IPS-NIHi7 (cell line): ENCODE measurements at regions not wholly inside any gene's neighbourhood (a gene's known extent, or its start where the extent isn't known, plus 50 kb on each side); places are given as distances from the start of the nearest gene placed in this dataset.

Experiments used
- DNase-seq: peaks from one replicate; pipeline ENCODE4 v3.0.0; 2012; ENCODE audit warnings: mixed read lengths; ENCODE audit errors: extremely low spot score

GRCh38 chr7:67422601-67423000 is 426.0 kb downstream of the TYW1 start:
- no peak for DNase-seq

GRCh38 chr7:67423065-67423464 is 426.4 kb downstream of the TYW1 start:
- no peak for DNase-seq

- no peak for DNase-seq
These were observed 430.0 kb downstream of the TYW1 start for GRCh38 chr7:67426654-67427053.

GRCh38 chr7:67429735-67430134 is 433.1 kb downstream of the TYW1 start:
- no peak for DNase-seq

- DNase-seq: no peak
These were observed 436.1 kb downstream of the TYW1 start for GRCh38 chr7:67432536-67433234.

- no peak for DNase-seq
These were observed 439.4 kb downstream of the TYW1 start for GRCh38 chr7:67435894-67436535.

GRCh38 chr7:67438198-67438882 is 441.7 kb downstream of the TYW1 start:
- no peak for DNase-seq

GRCh38 chr7:67438913-67439505 is 442.4 kb downstream of the TYW1 start:
- no peak for DNase-seq

- DNase-seq: no peak
These were observed 443.7 kb downstream of the TYW1 start for GRCh38 chr7:67440321-67440720.

GRCh38 chr7:67445728-67446127 is 449.1 kb downstream of the TYW1 start:
- DNase-seq: no peak

GRCh38 chr7:67447297-67447696 is 450.7 kb downstream of the TYW1 start:
- DNase-seq: no peak

- DNase-seq: no peak
These were observed 451.6 kb downstream of the TYW1 start for GRCh38 chr7:67448271-67448670.

- no peak for DNase-seq
These were observed 453.5 kb downstream of the TYW1 start for GRCh38 chr7:67450171-67450570.

- no peak for DNase-seq
These were observed 454.7 kb downstream of the TYW1 start for GRCh38 chr7:67451306-67451705.

- no peak for DNase-seq
These were observed 455.9 kb downstream of the TYW1 start for GRCh38 chr7:67452516-67453026.

- DNase-seq: no peak
These were observed 457.1 kb downstream of the TYW1 start for GRCh38 chr7:67453580-67454380.

GRCh38 chr7:67455508-67455907 is 458.9 kb downstream of the TYW1 start:
- DNase-seq: no peak

- DNase-seq: no peak
These were observed 466.2 kb downstream of the TYW1 start for GRCh38 chr7:67462781-67463191.

GRCh38 chr7:67463316-67463715 is 466.7 kb downstream of the TYW1 start:
- DNase-seq: no peak

- no peak for DNase-seq
These were observed 467.4 kb downstream of the TYW1 start for GRCh38 chr7:67463983-67464382.

GRCh38 chr7:67466109-67466508 is 469.5 kb downstream of the TYW1 start:
- no peak for DNase-seq
